A673 (cell line): ENCODE measurements at regions not wholly inside any gene's neighbourhood (a gene's known extent, or its start where the extent isn't known, plus 50 kb on each side); places are given as distances from the start of the nearest gene placed in this dataset.

Experiments
- BruUV-seq: library from RNA; stranded (reverse); fragments of 400-500 nt; replicated peaks from 2 replicates; lab custom pipeline; 2021; lab: Mats Ljungman, UMichigan
- CTCF ChIA-PET: fragments of 300-600 bp; sonication (Branson Sonifier 250); formaldehyde crosslinking; loops from one replicate; lab custom pipeline; 2022; ENCODE audit warnings: antibody characterized with exemption; lab: Charles Lee
- POLR2A ChIA-PET: fragments of 300-600 bp; sonication (Branson Sonifier 250); formaldehyde crosslinking; loops from one replicate; lab custom pipeline; 2022; ENCODE audit warnings: antibody characterized with exemption; ENCODE audit not compliant: low non-redundant PET; lab: Charles Lee
- DNase-seq: peaks from one replicate; pipeline ENCODE4 v3.0.0-alpha.2; 2015; ENCODE audit warnings: low spot score
- H3K27ac ChIP-seq: fragments of 200-600 bp; sonication (generic); 2 replicates; pipeline ENCODE4 v1.5.1; 2016; ENCODE audit warnings: mixed run types, low read depth, mild to moderate bottlenecking, mixed read lengths, antibody characterized with exemption, low read length; ENCODE audit not compliant: poor library complexity, severe bottlenecking
- H3K27me3 ChIP-seq: fragments of 200-600 bp; sonication (generic); replicated peaks from 2 replicates; pipeline ENCODE4 v1.6.1; 2017; ENCODE audit warnings: mixed run types, low read depth, mild to moderate bottlenecking, mixed read lengths, antibody characterized with exemption, low read length; ENCODE audit not compliant: insufficient read depth, poor library complexity
- H3K36me3 ChIP-seq: fragments of 200-600 bp; sonication (generic); 2 replicates; pipeline ENCODE4 v1.6.1; 2016; ENCODE audit warnings: mixed run types, mild to moderate bottlenecking, mixed read lengths, antibody characterized with exemption, low read length; ENCODE audit not compliant: insufficient read depth, poor library complexity, severe bottlenecking
- H3K4me1 ChIP-seq: fragments of 200-600 bp; sonication (generic); 2 replicates; pipeline ENCODE4 v1.6.1; 2017; ENCODE audit warnings: mixed run types, mild to moderate bottlenecking, mixed read lengths, antibody characterized with exemption, low read length; ENCODE audit not compliant: insufficient read depth, poor library complexity, severe bottlenecking
- H3K4me3 ChIP-seq: fragments of 200-600 bp; sonication (generic); 2 replicates; pipeline ENCODE4 v1.5.1; 2016; ENCODE audit warnings: low read depth, mixed run types, mild to moderate bottlenecking, mixed read lengths, low read length; ENCODE audit not compliant: poor library complexity, severe bottlenecking
- H3K9me3 ChIP-seq: fragments of 200-600 bp; sonication (generic); 2 replicates; pipeline ENCODE4 v1.6.1; 2016; ENCODE audit warnings: mixed run types, low read depth, mild to moderate bottlenecking, mixed read lengths, antibody characterized with exemption, low read length; ENCODE audit not compliant: poor library complexity, severe bottlenecking
- CTCF ChIP-seq: fragments of 300-800, 200-600 bp; sonication (generic); conservative IDR thresholded peaks from 2 replicates; pipeline ENCODE4 v1.5.1; 2017; ENCODE audit warnings: low read depth, mild to moderate bottlenecking, antibody characterized with exemption, low read length, moderate library complexity, mixed read lengths
- EZH2 ChIP-seq: fragments of 200-600 bp; sonication (generic); IDR thresholded peaks from 2 replicates; pipeline ENCODE4 v1.6.1; 2017; ENCODE audit warnings: borderline replicate concordance, low read depth, mild to moderate bottlenecking, mixed read lengths, antibody characterized with exemption, low read length; ENCODE audit not compliant: poor library complexity, severe bottlenecking
- intact Hi-C: fragments of 100-400 bp; cut with micrococcal nuclease; formaldehyde crosslinking; loops from one replicate; pipeline ENCODE4 v1.10.0; 2022; ENCODE audit not compliant: unreplicated experiment

DNA sequence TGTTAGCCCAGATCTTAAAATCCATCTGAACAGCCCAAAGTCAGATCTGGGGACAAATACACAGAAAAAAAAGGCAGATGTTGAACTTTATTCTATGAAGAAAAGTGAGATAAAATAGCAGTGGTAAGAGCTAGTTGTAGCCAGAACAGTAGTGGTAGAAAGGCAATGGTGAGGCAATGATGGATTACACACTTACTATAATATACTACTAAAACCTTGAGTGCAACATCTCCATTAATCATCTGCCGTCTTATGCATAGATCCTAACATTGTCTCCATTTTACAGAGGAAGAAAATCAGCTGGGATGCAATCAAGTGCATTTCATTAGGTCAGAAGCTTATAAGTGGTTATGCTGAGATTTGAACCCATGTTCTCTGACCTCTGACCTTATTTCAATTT lies 699.6 kb downstream of the CDH11 start:
- CTCF ChIA-PET = no interaction called here
- Histone ChIP-seq H3K36me3 (no peaks in the 10 kb centered on the region), H3K9me3 (no peaks in the 10 kb centered on the region), H3K27ac (no peak overlapping the region), H3K27me3 (no peaks in the 10 kb centered on the region), H3K4me1 (peaks cover 3% of the 10 kb centered on the region), H3K4me3 (no peak overlapping the region)
- POLR2A ChIA-PET = no interaction called here
- intact Hi-C loops = no loop called here
- DNase-seq = no peak
- no TSS peak for BruUV-seq
- no peak for TF ChIP-seq EZH2
- no peak for TF ChIP-seq CTCF

GRCh38 chr16:64421515-64421914 lies 700.3 kb downstream of the CDH11 start:
- ChIA-PET CTCF (no interaction called here), POLR2A (no interaction called here)
- Histone ChIP-seq H3K36me3 (no peaks in the 10 kb centered on the region), H3K27ac (no peak overlapping the region), H3K9me3 (no peaks in the 10 kb centered on the region), H3K4me1 (peaks cover 3% of the 10 kb centered on the region), H3K27me3 (no peaks in the 10 kb centered on the region), H3K4me3 (no peak overlapping the region)
- no peak for TF ChIP-seq EZH2
- TF ChIP-seq CTCF = no peak
- intact Hi-C loops = no loop called here
- DNase-seq = no peak
- BruUV-seq = no TSS peak

GRCh38 chr16:64419832-64420231 lies 702.0 kb downstream of the CDH11 start:
- ChIA-PET CTCF (no interaction called here), POLR2A (no interaction called here)
- H3K4me1 ChIP-seq = no peaks in the 10 kb centered on the region
- H3K27ac ChIP-seq = no peak overlapping the region
- no TSS peak for BruUV-seq
- no peak for DNase-seq
- H3K9me3 ChIP-seq = no peaks in the 10 kb centered on the region
- intact Hi-C loops = loop anchor here (5.0 kb wide), 1 partner anchor 47 kb away; no protein-coding TSS in a partner anchor
- TF ChIP-seq EZH2 (no peak), CTCF (no peak)
- no peaks in the 10 kb centered on the region for H3K36me3 ChIP-seq
- no peak overlapping the region for H3K4me3 ChIP-seq
- no peaks in the 10 kb centered on the region for H3K27me3 ChIP-seq
